ENCODE measurements at regions not wholly inside any gene's neighbourhood (a gene's known extent, or its start where the extent isn't known, plus 50 kb on each side); places are given as distances from the start of the nearest gene placed in this dataset.

DNA sequence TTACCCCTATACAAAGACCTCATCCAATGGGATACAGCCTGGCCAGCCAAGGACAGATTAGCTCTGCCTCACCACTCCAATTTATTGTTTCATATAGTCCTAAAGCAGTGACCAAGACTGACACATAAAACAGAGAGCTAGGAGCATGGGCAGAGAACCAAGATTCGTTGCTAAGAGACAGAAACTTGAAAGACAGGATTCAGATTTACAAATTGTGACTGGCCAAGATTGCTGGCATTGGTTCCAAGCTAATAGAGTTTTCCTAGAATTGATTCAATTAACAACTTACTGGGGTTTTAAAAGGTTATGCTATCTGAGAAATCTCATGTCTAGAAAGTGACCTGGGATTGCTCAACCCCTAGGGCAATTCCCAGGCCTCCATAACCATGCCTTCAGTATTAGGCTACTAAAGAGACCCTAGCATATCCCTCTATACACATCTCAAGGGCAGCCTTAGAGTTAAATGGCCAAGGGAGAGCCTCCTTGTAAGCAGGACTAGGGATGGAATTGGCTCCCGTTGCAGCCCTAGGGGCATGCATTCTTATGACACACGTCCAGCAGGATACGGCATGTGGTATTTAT, 75.6 kb downstream of the ICOS start:
- H3K27me3 Mint-ChIP-seq (ENCODE audit: low read depth), result peaks cover 7% of the 10 kb centered on the region
- no peak for TF ChIP-seq CTCF (IDR thresholded peaks at IDR 0.05; ENCODE audit: unreplicated experiment in 3 of 3)
- no peaks in the 10 kb centered on the region for H3K9me3 Mint-ChIP-seq
- peak overlapping the region in 2 of 3 experiments; percentile 32 to 34 for H3K27ac Mint-ChIP-seq
- peaks cover 6% of the 10 kb centered on the region for H3K4me1 Mint-ChIP-seq
- no peaks in the 10 kb centered on the region for H3K36me3 Mint-ChIP-seq (ENCODE audit: low read depth)
- no peak overlapping the region for H3K4me3 Mint-ChIP-seq

- no peaks in the 10 kb centered on the region for H3K36me3 Mint-ChIP-seq (ENCODE audit: low read depth)
- no peak overlapping the region for H3K4me3 Mint-ChIP-seq
- H3K27me3 Mint-ChIP-seq (ENCODE audit: low read depth), result no peaks in the 10 kb centered on the region
- no peak overlapping the region for H3K27ac Mint-ChIP-seq
- no peak for TF ChIP-seq CTCF (IDR thresholded peaks at IDR 0.05; ENCODE audit: unreplicated experiment in 3 of 3)
- H3K9me3 Mint-ChIP-seq, result peaks cover 3% of the 10 kb centered on the region
- H3K4me1 Mint-ChIP-seq, result peaks cover 6% of the 10 kb centered on the region
Observed at GRCh38 chr2:204015118-204015843, 78.7 kb downstream of the ICOS start.

- H3K9me3 Mint-ChIP-seq, result peaks cover 3% of the 10 kb centered on the region
- no peaks in the 10 kb centered on the region for H3K36me3 Mint-ChIP-seq (ENCODE audit: low read depth)
- no peaks in the 10 kb centered on the region for H3K27me3 Mint-ChIP-seq (ENCODE audit: low read depth)
- peaks cover 14% of the 10 kb centered on the region for H3K4me1 Mint-ChIP-seq
- no peak for TF ChIP-seq CTCF (IDR thresholded peaks at IDR 0.05; ENCODE audit: unreplicated experiment in 3 of 3)
- no peak overlapping the region for H3K27ac Mint-ChIP-seq
- H3K4me3 Mint-ChIP-seq, result no peak overlapping the region
Observed at GRCh38 chr2:204018717-204019116, 82.2 kb downstream of the ICOS start.

DNA sequence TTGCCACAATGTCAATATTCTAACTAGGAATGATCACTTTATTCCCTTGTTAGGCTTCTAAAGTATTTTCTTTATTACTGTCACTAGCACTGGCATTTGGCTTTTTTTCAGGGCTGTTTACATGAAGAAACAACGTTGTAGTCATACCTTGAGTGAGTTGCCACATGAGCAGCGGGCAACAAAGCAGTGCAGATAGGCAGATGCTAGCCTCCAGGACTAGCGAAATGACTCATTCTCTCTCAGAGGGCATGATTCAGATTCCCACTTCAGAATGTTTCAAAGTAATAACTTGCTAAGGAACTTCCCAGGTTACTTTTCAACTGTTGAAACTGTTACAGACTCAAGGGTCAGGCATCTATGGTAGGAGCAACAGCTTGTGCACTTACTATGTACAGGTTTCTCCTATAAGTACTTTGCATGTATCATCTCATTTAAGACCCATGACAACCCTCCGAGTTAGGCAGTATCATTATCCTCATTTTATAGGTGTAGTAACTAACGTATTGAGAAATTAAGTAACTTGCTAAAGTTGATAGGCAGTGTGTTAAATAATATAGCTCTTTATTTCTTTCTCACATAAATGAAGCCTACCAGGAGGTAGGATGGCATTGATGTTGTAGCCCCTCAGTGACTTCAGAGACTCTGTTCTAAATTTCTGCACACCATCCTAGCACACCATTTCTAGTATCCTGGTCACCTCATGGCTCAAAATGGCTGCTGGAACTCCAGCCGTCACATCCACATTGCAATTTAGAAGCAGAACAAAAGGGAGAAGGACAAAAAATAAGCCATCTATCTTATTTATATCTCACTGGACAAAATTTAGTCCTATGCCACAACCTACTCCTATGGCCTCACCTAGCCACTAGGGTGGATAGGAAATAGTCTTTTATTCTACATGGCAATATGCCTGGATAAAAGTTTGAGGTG, 83.3 kb downstream of the ICOS start:
- H3K9me3 Mint-ChIP-seq, result peaks cover 3% of the 10 kb centered on the region
- no peak for TF ChIP-seq CTCF (IDR thresholded peaks at IDR 0.05; ENCODE audit: unreplicated experiment in 3 of 3)
- H3K27me3 Mint-ChIP-seq (ENCODE audit: low read depth), result no peaks in the 10 kb centered on the region
- H3K36me3 Mint-ChIP-seq (ENCODE audit: low read depth), result no peaks in the 10 kb centered on the region
- peaks cover 26% of the 10 kb centered on the region for H3K4me1 Mint-ChIP-seq
- no peak overlapping the region for H3K4me3 Mint-ChIP-seq
- no peak overlapping the region for H3K27ac Mint-ChIP-seq

DNA sequence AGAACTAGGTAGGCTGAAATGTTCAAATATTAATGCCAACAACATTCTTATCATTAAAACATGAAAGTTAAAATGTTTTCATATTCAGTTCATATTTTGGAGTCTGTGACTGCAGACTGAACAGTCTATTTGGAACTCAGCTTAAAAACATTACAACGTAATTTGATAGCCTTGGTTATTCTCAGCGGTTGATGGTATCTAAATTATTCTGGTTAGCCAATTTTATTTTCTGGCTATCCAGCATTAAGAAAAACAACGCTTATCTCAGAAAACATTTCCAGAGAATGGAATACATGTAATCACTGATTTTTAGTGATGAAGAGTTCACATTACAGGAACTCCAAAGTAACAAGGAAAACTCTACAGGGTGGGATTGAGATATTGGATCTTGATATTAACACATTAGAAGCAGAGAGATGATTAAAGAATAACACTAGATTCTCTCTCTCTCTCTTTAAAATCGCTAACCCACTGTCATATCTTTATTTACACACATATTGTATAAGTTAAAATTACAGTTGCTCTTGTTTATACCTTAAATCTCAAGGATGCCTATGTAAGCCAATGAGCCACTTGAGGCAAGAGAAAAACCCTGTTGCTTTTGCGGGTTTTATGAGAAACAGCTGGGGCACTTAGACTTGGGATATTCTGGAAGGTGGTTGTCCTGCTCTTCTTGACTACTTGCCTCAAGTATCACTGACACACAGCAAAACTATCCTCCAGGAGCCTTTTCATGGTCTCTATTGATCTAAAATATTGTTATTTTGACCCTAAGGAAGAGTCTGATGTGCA, 84.9 kb downstream of the ICOS start:
- TF ChIP-seq CTCF (IDR thresholded peaks at IDR 0.05; ENCODE audit: unreplicated experiment in 3 of 3), result no peak
- Mint-ChIP-seq H3K9me3 (peaks cover 3% of the 10 kb centered on the region), H3K36me3 (ENCODE audit: low read depth) (no peaks in the 10 kb centered on the region), H3K4me1 (peaks cover 37% of the 10 kb centered on the region), H3K27ac (peak overlapping the region in 2 of 3 experiments; percentile 31 to 46), H3K4me3 (no peak overlapping the region), H3K27me3 (ENCODE audit: low read depth) (no peaks in the 10 kb centered on the region)

Measured in nephron (organoid).